Osteocyte (in vitro differentiated cells): ENCODE measurements at regions not wholly inside any gene's neighbourhood (a gene's known extent, or its start where the extent isn't known, plus 50 kb on each side); places are given as distances from the start of the nearest gene placed in this dataset.

Source experiments
- DNase-seq: peaks from one replicate; pipeline ENCODE4 v3.0.0; 2021; ENCODE audit warnings: mixed read lengths; ENCODE audit not compliant: unreplicated experiment; ENCODE audit errors: extremely low spot score
- H3K27ac Mint-ChIP-seq: one replicate; pipeline ENCODE4 v1.8.0; 2021; ENCODE audit warnings: mild to moderate bottlenecking, mixed read lengths; ENCODE audit not compliant: unreplicated experiment
- H3K27me3 Mint-ChIP-seq: one replicate; pipeline ENCODE4 v1.8.0; 2021; ENCODE audit warnings: mixed read lengths; ENCODE audit not compliant: unreplicated experiment
- H3K36me3 Mint-ChIP-seq: one replicate; pipeline ENCODE4 v1.8.0; 2021; ENCODE audit warnings: mixed read lengths; ENCODE audit not compliant: unreplicated experiment
- H3K4me1 Mint-ChIP-seq: one replicate; pipeline ENCODE4 v1.8.0; 2021; ENCODE audit warnings: mixed read lengths; ENCODE audit not compliant: unreplicated experiment
- H3K4me3 Mint-ChIP-seq: one replicate; pipeline ENCODE4 v1.8.0; 2021; ENCODE audit warnings: mild to moderate bottlenecking, moderate library complexity, mixed read lengths; ENCODE audit not compliant: unreplicated experiment
- H3K9me3 Mint-ChIP-seq: one replicate; pipeline ENCODE4 v1.8.0; 2021; ENCODE audit warnings: mixed read lengths; ENCODE audit not compliant: unreplicated experiment
- CTCF ChIP-seq: fragments of 200-600 bp; sonication (generic); IDR thresholded peaks from 2 replicates; pipeline ENCODE4 v1.5.0; 2021; ENCODE audit warnings: antibody characterized with exemption, mild to moderate bottlenecking, moderate library complexity

- no peak overlapping the region for H3K27ac Mint-ChIP-seq
- no peak for DNase-seq
- H3K4me3 Mint-ChIP-seq = no peak overlapping the region
- no peak for TF ChIP-seq CTCF
- H3K36me3 Mint-ChIP-seq = no peaks in the 10 kb centered on the region
- H3K27me3 Mint-ChIP-seq = no peaks in the 10 kb centered on the region
- no peaks in the 10 kb centered on the region for H3K9me3 Mint-ChIP-seq
- H3K4me1 Mint-ChIP-seq = no peaks in the 10 kb centered on the region
These were observed 470.8 kb downstream of the SLC16A7 start for GRCh38 chr12:60066655-60067054.

- no peak for TF ChIP-seq CTCF
- Mint-ChIP-seq H3K4me1 (peaks cover 13% of the 10 kb centered on the region), H3K4me3 (no peak overlapping the region), H3K36me3 (no peaks in the 10 kb centered on the region), H3K9me3 (no peaks in the 10 kb centered on the region), H3K27me3 (no peaks in the 10 kb centered on the region), H3K27ac (no peak overlapping the region)
- no peak for DNase-seq
These were observed 474.7 kb downstream of the SLC16A7 start for GRCh38 chr12:60070552-60070951.

- DNase-seq = no peak
- Mint-ChIP-seq H3K4me1 (peaks cover 13% of the 10 kb centered on the region), H3K36me3 (no peaks in the 10 kb centered on the region), H3K27ac (no peak overlapping the region), H3K4me3 (no peak overlapping the region), H3K27me3 (no peaks in the 10 kb centered on the region), H3K9me3 (no peaks in the 10 kb centered on the region)
- TF ChIP-seq CTCF = no peak
These were observed 475.9 kb downstream of the SLC16A7 start for GRCh38 chr12:60071759-60072191.

- H3K27me3 Mint-ChIP-seq = no peaks in the 10 kb centered on the region
- peaks cover 13% of the 10 kb centered on the region for H3K4me1 Mint-ChIP-seq
- H3K36me3 Mint-ChIP-seq = no peaks in the 10 kb centered on the region
- DNase-seq = no peak
- no peak overlapping the region for H3K4me3 Mint-ChIP-seq
- H3K9me3 Mint-ChIP-seq = peaks cover 4% of the 10 kb centered on the region
- peak overlapping the region; percentile 6 for H3K27ac Mint-ChIP-seq
- no peak for TF ChIP-seq CTCF
These were observed 477.1 kb downstream of the SLC16A7 start for GRCh38 chr12:60072911-60073310.

- peaks cover 4% of the 10 kb centered on the region for H3K36me3 Mint-ChIP-seq
- no peak overlapping the region for H3K27ac Mint-ChIP-seq
- no peak for DNase-seq
- peaks cover 13% of the 10 kb centered on the region for H3K9me3 Mint-ChIP-seq
- H3K27me3 Mint-ChIP-seq = no peaks in the 10 kb centered on the region
- H3K4me1 Mint-ChIP-seq = peaks cover 13% of the 10 kb centered on the region
- H3K4me3 Mint-ChIP-seq = no peak overlapping the region
- no peak for TF ChIP-seq CTCF
These were observed 479.3 kb downstream of the SLC16A7 start for GRCh38 chr12:60075091-60075490.
